B cell (primary cell): ENCODE measurements at regions not wholly inside any gene's neighbourhood (a gene's known extent, or its start where the extent isn't known, plus 50 kb on each side); places are given as distances from the start of the nearest gene placed in this dataset.

Experiments used
- ATAC-seq: fragments of 200-7000 bp; cut with Tn5 transposase; one replicate; pipeline ENCODE4 v1.10.0; 2021; ENCODE audit warnings: low read depth, mild to moderate bottlenecking, moderate number of reproducible peaks, moderate library complexity
- CTCF ChIA-PET: fragments of 350-600 bp; sonication (Branson Sonifier 250); formaldehyde crosslinking; loops from one replicate; lab custom pipeline; 2021; ENCODE audit warnings: antibody characterized with exemption, inconsistent platforms; lab: Charles Lee
- POLR2A ChIA-PET: fragments of 350-600 bp; sonication (Branson Sonifier 250); formaldehyde crosslinking; loops from one replicate; lab custom pipeline; 2021; ENCODE audit warnings: antibody characterized with exemption; lab: Charles Lee
- DNase-seq: peaks from one replicate; pipeline ENCODE4 v3.0.0; 2013
- H2AFZ ChIP-seq: 2 replicates; pipeline ENCODE4 v1.6.1; 2012; ENCODE audit warnings: mild to moderate bottlenecking, low read depth, low read length; ENCODE audit not compliant: insufficient read depth, poor library complexity, severe bottlenecking
- H3K27ac ChIP-seq, 2 donors: 1 replicate in 1 of 2; 2 replicates in 1 of 2; pipeline ENCODE4 v1.5.1; 2012 to 2013; ENCODE audit warnings: low read length in 2 of 2, mild to moderate bottlenecking in 2 of 2, moderate library complexity in 1 of 2
- H3K27me3 ChIP-seq, 4 experiments: fragments of 200-600 bp in 1 of 4; sonication (generic) in 1 of 4; replicated peaks in 1 of 4; 1 replicate in 2 of 4; 2 replicates in 2 of 4; pipeline versions ENCODE4 v1.6.1 to v1.7.0; 2013 to 2016; ENCODE audit warnings: low read length in 3 of 4, mild to moderate bottlenecking in 2 of 4, mixed read lengths in 1 of 4, moderate library complexity in 1 of 4; ENCODE audit not compliant: insufficient read depth in 4 of 4, control insufficient read depth in 3 of 4; ENCODE audit errors: control extremely low read depth in 1 of 4
- H3K36me3 ChIP-seq, 2 experiments: replicated peaks in 1 of 2; 1 replicate in 1 of 2; 2 replicates in 1 of 2; pipeline versions ENCODE4 v1.6.1 to v1.7.1; 2013; ENCODE audit warnings: low read length in 1 of 2; ENCODE audit not compliant: insufficient read depth in 2 of 2, control insufficient read depth in 1 of 2; ENCODE audit errors: control extremely low read depth in 1 of 2, extremely low read depth in 1 of 2
- H3K4me1 ChIP-seq, 2 donors: fragments of 200-600 bp in 1 of 2; sonication (generic) in 1 of 2; 1 replicate in 1 of 2; 2 replicates in 1 of 2; pipeline versions ENCODE4 v1.5.1 to v1.6.1; 2013 to 2017; ENCODE audit warnings: low read length in 2 of 2; ENCODE audit not compliant: control insufficient read depth in 2 of 2, insufficient read depth in 2 of 2
- H3K4me2 ChIP-seq: replicated peaks from 2 replicates; pipeline ENCODE3; 2012; ENCODE audit warnings: mild to moderate bottlenecking, low read depth, low read length; ENCODE audit not compliant: poor library complexity, severe bottlenecking
- H3K4me3 ChIP-seq, 5 experiments: fragments of 200-600 bp in 1 of 5; sonication (generic) in 1 of 5; 1 replicate in 3 of 5; 2 replicates in 2 of 5; pipeline versions ENCODE4 v1.5.1 to v1.7.0; 2011 to 2016; ENCODE audit warnings: low read length in 4 of 5, mild to moderate bottlenecking in 4 of 5, low read depth in 2 of 5, control low read depth in 1 of 5, moderate library complexity in 1 of 5; ENCODE audit not compliant: insufficient read depth in 1 of 5; ENCODE audit errors: control extremely low read depth in 1 of 5, extremely low read depth in 1 of 5
- H3K79me2 ChIP-seq: fragments of 200-600 bp; sonication (generic); one replicate; pipeline ENCODE4 v1.6.0; 2016; ENCODE audit warnings: low read length; ENCODE audit not compliant: control insufficient read depth, insufficient read depth
- H3K9ac ChIP-seq: fragments of 200-600 bp; sonication (generic); 2 replicates; pipeline ENCODE4 v1.6.1; 2017; ENCODE audit warnings: mild to moderate bottlenecking, low read length, moderate library complexity
- H3K9me3 ChIP-seq, 3 donors: one replicate each; pipeline versions ENCODE4 v1.6.1 to v1.7.1; 2013; ENCODE audit warnings: low read length in 2 of 3; ENCODE audit not compliant: control insufficient read depth in 2 of 3, insufficient read depth in 1 of 3; ENCODE audit errors: control extremely low read depth in 1 of 3
- H4K20me1 ChIP-seq: 2 replicates; pipeline ENCODE4 v1.6.0; 2012; ENCODE audit warnings: mild to moderate bottlenecking, low read length; ENCODE audit not compliant: insufficient read depth, control insufficient read depth, poor library complexity, severe bottlenecking
- H3K27ac Mint-ChIP-seq: one replicate; pipeline ENCODE4 v1.8.0; 2021; ENCODE audit warnings: mixed read lengths
- H3K27me3 Mint-ChIP-seq: one replicate; pipeline ENCODE4 v1.8.0; 2021; ENCODE audit warnings: mixed read lengths
- H3K4me1 Mint-ChIP-seq: one replicate; pipeline ENCODE4 v1.8.0; 2021; ENCODE audit warnings: mixed read lengths
- H3K4me3 Mint-ChIP-seq: one replicate; pipeline ENCODE4 v1.8.0; 2021; ENCODE audit warnings: mixed read lengths
- H3K9me3 Mint-ChIP-seq: one replicate; pipeline ENCODE4 v1.8.0; 2022; ENCODE audit warnings: mixed read lengths; ENCODE audit not compliant: insufficient read depth
- EZH2 ChIP-seq: IDR thresholded peaks from 2 replicates; pipeline ENCODE4 v1.6.1; 2012; ENCODE audit warnings: borderline replicate concordance, low read depth, mild to moderate bottlenecking, moderate library complexity, low read length; ENCODE audit not compliant: insufficient read depth, poor library complexity, severe bottlenecking
- WGBS: methylation state at CpG from one replicate; pipeline ENCODE4 v1.1.5; 2013; ENCODE audit warnings: missing lambda C conversion rate; ENCODE audit not compliant: insufficient coverage; 5-methylcytosine and 5-hydroxymethylcytosine counted together
- intact Hi-C: fragments of 100-400 bp; cut with micrococcal nuclease; formaldehyde crosslinking; loops from one replicate; pipeline ENCODE4 v1.10.0; 2022
- TF ChIP-seq, protein P1 (sequence below): fragments of 200-600 bp; IDR thresholded peaks from one replicate; pipeline ENCODE4 v1.8.0; 2022; ENCODE audit warnings: antibody characterized with exemption, mild to moderate bottlenecking

DNA sequence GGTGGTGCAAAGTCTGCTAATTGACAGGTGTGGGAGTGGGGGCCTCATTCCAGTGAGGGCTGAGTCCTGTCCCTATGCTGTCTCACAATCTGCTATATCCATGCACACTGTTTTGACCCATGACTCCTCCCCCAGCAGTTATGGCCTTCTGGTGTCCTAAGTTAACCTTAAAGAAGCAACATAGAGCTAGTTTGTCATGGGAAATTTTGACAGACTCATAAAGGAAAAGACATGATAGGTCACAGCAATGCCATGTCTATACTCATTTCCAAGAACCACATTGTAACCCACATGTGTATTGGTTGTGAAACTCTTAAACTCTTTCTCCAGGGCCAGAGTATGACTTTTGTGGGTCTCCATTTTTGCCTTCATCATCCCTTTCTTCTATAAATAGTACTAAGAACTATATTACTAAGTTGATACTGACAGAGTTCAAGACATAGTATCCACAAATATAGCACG is 78.2 kb upstream of the SLC1A4 start:
- intact Hi-C loops: no loop called here

DNA sequence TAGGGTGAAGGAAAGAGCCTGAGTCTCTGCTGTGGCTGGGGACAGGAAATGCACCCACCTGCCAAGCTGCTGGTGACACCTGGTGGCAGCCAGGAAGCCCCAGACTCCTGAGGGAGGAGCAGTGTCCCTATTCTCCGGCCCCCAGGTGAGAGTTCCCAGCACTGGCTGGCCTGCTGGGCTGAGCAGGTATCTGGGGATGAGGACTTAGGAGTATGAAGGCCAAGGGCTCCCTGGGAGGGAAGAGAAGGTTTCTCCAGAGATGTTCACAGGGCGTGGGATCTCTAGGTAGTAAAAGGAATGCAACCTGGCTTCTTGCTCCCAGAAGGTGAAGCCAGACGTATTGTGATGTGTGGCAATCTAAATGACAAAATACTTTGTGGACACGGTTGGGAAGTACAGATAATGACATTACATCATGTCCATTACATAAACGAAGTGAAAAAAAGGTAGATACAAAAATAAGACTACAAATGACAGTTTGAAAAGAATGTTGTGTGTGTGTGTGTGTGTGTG is 75.8 kb upstream of the SLC1A4 start:
- peak overlapping the region; percentile 43 for H3K27ac Mint-ChIP-seq
- no peak overlapping the region for H3K9ac ChIP-seq
- ChIA-PET CTCF (interaction anchor here (0.5 to 13.1 kb wide), 13 partner anchors 46 to 585 kb away, joined by 3 to 360 read pairs (median 4); partner anchors contain the start of gene SLC1A4), POLR2A (interaction anchor here (0.6 kb wide), 1 partner anchor 199 kb away, joined by 5 read pairs; no protein-coding TSS in a partner anchor)
- H3K9me3 Mint-ChIP-seq: no peaks in the 10 kb centered on the region
- peak overlapping the region; percentile 1 for H3K4me3 Mint-ChIP-seq
- H3K79me2 ChIP-seq: peaks cover 30% of the 10 kb centered on the region
- TF ChIP-seq, protein P1, sequence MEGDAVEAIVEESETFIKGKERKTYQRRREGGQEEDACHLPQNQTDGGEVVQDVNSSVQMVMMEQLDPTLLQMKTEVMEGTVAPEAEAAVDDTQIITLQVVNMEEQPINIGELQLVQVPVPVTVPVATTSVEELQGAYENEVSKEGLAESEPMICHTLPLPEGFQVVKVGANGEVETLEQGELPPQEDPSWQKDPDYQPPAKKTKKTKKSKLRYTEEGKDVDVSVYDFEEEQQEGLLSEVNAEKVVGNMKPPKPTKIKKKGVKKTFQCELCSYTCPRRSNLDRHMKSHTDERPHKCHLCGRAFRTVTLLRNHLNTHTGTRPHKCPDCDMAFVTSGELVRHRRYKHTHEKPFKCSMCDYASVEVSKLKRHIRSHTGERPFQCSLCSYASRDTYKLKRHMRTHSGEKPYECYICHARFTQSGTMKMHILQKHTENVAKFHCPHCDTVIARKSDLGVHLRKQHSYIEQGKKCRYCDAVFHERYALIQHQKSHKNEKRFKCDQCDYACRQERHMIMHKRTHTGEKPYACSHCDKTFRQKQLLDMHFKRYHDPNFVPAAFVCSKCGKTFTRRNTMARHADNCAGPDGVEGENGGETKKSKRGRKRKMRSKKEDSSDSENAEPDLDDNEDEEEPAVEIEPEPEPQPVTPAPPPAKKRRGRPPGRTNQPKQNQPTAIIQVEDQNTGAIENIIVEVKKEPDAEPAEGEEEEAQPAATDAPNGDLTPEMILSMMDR: no peak
- no peak for TF ChIP-seq EZH2
- no peak overlapping the region for H3K4me3 ChIP-seq
- H3K9me3 ChIP-seq: no peaks in the 10 kb centered on the region
- H3K27ac ChIP-seq: no peak overlapping the region
- H4K20me1 ChIP-seq: peaks cover 6% of the 10 kb centered on the region
- peaks cover 47 to 57% of the 10 kb centered on the region in 2 donors for H3K4me1 ChIP-seq
- ATAC-seq (no peak), DNase-seq (peak; percentile 35)
- peaks cover 45% of the 10 kb centered on the region for H3K4me1 Mint-ChIP-seq
- no peaks in the 10 kb centered on the region for H3K36me3 ChIP-seq
- no peaks in the 10 kb centered on the region for H3K27me3 ChIP-seq
- peak overlapping the region; percentile 6 for H3K4me2 ChIP-seq
- no peak overlapping the region for H2AFZ ChIP-seq
- H3K27me3 Mint-ChIP-seq: no peaks in the 10 kb centered on the region
- 33% methylated on average over 1 of the region's 5 CpGs for WGBS
- intact Hi-C loops: no loop called here

More for the DNA sequence above, 78.2 kb upstream of the SLC1A4 start:
- H3K36me3 ChIP-seq: no peaks in the 10 kb centered on the region
- no CpG with 5 or more reads among the region's 1 CpG for WGBS
- no peaks in the 10 kb centered on the region for H3K27me3 Mint-ChIP-seq
- H3K4me3 ChIP-seq: no peak overlapping the region
- H3K9me3 Mint-ChIP-seq: no peaks in the 10 kb centered on the region
- no peak overlapping the region for H3K27ac ChIP-seq
- H3K4me1 ChIP-seq: peaks cover 23 to 33% of the 10 kb centered on the region in 2 donors
- no peak overlapping the region for H3K9ac ChIP-seq
- no peak overlapping the region for H3K27ac Mint-ChIP-seq
- H3K4me3 Mint-ChIP-seq: no peak overlapping the region
- no peak overlapping the region for H2AFZ ChIP-seq
- no peak overlapping the region for H3K4me2 ChIP-seq
- DNase-seq (no peak), ATAC-seq (no peak)
- no peak for TF ChIP-seq EZH2
- TF ChIP-seq, protein P1: no peak
- H3K27me3 ChIP-seq: no peaks in the 10 kb centered on the region
- peaks cover 29% of the 10 kb centered on the region for H3K4me1 Mint-ChIP-seq
- CTCF ChIA-PET: no interaction called here
- H3K9me3 ChIP-seq: no peaks in the 10 kb centered on the region
- POLR2A ChIA-PET: no interaction called here
- H4K20me1 ChIP-seq: peaks cover 6% of the 10 kb centered on the region
- H3K79me2 ChIP-seq: peaks cover 29% of the 10 kb centered on the region
